Effector CD8-positive, alpha-beta T cell (primary cell): ENCODE measurements at regions not wholly inside any gene's neighbourhood (a gene's known extent, or its start where the extent isn't known, plus 50 kb on each side); places are given as distances from the start of the nearest gene placed in this dataset.

ENCODE experiments used
- DNase-seq: peaks from one replicate; lab custom pipeline; 2025; lab: John Stamatoyannopoulos, UW

DNA sequence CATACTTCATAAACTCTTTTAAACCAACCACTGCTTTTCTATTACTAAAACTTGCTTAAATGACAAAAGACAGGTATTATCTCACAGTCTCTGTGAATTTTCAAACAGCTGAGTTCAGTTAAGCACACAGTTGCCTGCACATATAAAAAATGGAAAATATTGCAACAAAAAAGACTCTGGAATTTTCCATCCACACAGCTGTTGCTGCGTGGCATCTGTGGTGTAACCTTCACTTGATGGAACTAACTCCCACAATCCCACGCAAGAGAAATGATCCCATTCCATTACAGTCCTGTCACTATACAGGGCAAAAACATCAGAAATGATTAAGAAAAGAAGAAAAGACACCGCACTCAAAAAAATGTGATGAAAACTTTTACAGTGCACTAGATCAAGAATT lies 149.8 kb upstream of the TBL1X start:
- DNase-seq, result no peak

DNA sequence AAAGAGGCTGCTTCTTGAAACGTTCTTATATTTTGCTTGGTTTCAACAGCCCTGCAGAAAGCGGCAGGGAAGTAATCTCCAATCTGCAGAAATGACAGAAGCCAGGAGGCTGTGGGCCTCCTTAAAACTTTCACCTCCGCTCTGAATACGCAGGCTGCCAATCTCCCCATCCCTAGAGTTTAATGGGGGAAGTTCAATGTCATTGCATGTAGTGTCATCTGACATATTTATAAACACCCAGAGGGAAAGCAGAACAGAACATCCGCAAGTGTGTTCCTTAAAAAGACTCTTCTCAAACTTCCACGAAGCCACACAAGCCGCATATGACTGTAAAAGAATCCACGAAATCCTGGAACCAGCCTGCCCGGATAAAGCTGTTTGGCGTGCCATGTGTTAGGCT lies 148.8 kb upstream of the TBL1X start:
- DNase-seq, result no peak

DNA sequence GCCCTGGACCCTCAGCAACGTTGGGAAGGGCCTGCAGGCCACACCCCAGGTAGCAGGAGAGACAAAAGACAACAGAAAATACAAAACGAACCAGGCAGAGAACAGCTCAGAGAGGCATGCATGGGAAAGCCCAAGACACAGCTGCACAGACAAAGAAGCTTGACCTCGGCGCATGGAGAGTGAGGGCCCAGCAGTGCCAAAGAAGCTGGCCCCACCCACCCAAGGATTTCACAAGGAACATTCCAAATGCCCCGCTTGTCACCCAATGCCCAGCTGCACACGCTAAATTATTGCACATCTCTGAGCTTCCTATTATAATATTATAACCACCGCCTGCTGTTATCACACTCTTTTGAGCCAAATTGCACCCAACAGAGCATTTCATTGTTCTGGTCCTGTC lies 147.7 kb upstream of the TBL1X start:
- DNase-seq, result no peak

DNA sequence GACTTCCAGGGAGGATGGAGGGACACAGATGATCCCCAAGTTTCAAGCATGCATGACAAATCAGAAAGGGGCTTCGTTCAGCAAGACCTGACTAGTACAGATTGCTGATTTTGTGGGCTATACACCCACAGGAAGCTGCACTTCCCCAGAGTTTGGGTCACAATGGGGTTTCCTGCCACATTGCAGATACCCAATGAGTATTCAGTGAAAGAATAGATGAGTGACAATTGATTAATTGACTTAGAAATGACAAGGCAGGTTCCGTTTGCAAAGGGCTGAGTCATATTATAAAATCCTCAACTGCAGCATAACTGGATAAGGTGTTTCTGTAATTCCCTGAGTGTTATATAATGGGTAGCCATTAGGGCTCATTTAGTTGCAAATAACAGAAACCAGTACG lies 146.6 kb upstream of the TBL1X start:
- no peak for DNase-seq

DNA sequence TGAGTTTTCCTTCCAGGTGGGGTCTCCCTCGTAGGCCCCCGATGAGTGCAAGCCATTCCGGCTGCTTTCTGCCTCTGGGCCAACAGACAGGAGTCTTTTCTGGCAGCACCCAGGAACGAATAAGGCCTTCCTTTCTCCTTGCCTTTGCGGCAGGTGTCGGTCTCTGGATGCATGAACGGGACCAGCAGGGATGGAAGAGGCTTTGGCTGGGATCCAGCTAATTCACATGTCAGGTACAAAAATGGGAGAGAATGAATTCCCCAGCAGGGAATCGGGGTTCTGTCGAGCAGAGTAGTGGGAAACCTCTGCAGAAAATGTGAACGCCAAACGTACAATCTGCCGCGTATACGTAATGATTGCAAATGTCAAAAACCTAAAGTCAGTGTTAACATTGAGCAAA lies 146.1 kb upstream of the TBL1X start:
- DNase-seq, result no peak

DNA sequence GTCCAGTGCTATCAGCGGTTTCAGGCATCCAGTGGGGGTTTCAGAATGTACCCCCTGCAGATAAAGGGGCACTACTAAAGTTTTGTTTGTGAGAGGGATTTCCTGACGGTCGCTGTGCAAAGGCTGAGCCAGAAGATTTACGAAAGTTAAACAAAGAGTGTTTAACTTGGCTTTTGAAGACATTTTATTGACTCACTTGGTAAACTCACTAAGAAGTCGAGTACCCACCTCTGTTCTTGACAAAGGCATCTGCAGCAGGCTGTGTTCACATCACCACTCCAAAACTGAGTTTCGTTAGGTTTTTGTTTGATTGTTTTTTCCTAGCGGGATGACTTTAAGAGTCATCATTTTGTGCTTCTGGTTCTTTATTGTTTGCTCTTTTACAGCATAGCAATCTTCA lies 143.9 kb upstream of the TBL1X start:
- no peak for DNase-seq

DNA sequence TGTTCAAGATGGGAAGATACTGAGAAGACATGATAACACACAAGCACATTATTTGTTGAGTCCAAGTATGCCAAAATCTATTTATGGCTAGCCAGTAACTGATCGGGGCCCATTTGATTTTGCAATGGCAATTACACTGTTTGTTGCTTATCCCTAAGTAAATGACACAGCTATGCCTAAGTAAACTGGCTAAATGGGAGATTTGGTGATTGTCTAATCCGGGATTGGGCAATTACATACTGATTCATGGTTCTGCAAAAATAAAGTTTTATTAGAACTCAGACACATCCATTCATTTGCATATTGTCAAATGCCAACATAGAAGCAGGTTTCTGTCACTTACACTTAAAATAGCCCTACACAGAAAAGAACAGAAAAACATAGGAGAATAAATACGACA lies 140.2 kb upstream of the TBL1X start:
- DNase-seq, result no peak

DNA sequence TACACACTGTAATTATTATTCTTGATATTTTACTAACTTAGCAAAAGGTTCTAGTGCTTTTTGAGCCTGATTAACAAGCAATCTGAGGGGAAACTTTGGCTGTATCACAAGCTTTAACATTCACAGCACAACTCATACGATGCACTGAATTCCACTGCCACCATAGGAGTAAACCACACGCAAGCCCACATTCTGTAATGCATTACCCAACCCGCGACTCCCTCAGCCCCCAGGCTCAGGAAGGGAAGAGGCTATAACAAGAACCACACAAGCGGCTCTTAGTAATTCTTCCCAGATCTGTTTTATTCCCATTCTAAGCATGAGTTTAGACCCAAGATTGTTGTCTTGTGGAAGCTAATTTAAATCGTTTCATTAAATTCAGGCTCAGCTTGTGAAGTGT lies 138.5 kb upstream of the TBL1X start:
- no peak for DNase-seq

DNA sequence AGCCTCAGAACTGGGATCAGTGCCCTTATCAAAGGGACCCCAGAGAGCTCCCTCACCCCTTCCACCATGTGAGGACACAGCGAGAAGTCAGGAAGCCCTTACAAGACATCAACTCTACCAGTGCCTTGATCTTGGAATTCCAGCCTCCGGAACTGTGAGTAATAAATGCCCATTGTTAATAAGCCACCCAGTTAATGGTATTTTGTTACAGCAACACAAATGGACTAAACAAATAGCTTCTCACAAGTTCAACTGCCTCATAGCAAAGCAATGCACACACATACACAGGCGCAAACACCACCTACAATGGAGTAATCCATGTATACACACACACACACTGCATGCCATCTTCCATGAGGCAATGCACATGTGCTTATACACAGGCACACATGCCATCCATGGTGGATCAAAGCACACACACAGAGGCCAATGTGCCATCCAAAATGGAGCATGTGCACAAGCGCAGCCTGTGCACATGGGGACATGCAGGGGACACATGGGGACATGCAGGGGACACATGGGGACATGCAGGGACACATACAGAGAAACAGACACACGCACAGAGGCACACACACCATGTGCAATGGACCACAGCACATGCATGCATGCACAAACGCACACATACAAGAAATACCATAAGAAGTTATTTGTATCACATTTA lies 137.6 kb upstream of the TBL1X start:
- DNase-seq, result no peak

DNA sequence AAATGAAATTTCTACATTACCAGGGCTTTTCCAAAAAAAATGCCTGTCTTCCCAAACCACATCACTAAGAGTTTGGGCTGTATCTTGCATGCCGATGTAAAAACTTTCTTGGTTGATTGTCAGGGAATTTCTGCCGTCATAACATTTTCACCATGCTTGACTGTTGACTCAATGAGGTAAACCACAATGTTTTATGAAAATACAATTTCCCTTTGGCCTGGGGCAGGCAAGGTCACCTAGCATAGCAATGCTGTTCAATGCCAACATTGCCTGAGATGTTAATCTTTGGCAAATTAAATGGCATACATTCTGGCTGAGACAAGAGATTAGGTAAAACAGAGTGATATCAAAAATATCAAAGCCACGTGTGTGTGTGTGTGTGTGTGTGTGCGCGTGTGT lies 137.1 kb upstream of the TBL1X start:
- no peak for DNase-seq

DNA sequence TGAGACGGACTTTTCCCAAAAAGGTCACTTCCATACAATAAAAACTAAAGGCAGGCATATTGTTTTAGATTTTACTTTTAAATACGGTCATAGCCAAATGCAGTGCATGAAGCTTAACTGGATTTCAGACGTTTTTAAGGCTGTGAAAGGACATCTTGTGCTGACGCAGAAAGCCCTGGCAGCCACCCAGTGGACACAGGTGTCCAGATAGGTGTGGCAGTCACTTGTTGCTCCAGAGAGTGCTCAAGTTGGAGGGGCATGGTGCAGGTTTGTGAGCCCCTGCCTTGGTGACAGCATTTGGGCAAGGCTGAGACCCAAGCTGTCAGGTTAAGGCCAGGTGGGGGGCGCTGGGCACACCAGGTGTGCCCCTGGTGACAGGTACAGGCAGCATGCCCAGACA lies 135.8 kb upstream of the TBL1X start:
- no peak for DNase-seq

DNA sequence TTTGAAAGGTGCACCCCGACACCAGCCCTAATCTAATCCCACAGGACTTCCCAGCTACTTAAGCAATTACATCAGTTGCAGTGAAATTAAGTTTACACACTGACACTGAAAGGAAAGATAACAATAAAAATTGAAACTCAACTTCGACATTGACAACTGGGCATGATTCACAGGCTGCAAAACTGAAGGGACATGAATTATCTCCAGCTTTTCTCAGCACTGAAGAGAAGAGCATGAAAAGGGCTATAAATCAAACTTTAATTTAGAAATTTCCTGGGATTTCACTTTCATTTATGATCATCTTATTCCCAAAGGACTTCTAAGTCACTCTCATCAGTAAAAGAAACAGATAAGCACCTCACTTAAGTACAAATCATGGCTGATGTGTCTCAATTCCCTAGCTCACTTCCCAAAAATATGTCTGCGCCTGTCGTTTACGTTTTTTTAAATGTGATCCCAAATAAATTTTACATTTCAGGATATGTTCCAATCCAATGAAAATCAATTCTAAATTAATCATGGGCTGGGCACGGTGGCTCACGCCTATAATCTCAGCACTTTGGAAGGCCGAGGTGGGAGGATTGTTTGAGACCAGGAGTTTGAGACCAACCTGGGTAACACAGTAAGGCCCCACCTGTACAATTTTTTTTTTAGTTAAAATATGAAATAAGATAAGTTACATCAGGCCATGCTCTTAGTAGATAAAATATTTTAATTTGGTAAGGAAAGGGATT lies 134.4 kb upstream of the TBL1X start:
- no peak for DNase-seq

DNA sequence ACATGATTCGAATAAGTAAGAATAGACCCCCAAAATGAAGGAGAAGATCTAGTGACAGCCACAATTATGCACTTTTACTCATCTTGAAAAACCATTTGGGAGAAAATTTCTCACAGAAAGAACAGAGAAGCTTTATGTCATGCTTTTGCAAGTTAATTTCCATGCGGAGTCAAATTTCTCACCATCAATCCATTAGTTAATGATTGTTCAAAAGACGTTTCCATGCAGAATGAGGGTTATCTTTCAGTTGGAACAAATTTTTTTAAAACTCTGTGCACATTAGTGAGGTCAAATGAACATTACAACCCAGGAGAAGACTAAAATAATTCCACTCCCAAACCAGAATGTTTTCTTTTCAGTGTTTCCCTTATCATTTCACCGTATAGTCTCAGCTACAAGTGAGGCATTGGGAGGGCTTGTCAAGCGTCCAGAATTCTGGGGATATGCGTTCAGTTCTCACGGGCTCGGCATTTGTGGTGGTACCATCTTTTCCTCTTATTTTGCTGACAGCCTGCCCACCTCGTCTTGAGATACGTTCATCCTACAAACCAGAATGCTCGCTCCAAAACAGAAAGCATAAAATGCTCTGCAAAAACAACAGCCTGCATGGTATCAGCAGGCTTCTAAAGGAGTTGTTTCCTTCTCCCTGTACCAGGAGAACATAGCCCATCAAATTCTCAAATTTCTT lies 130.8 kb upstream of the TBL1X start:
- no peak for DNase-seq

DNA sequence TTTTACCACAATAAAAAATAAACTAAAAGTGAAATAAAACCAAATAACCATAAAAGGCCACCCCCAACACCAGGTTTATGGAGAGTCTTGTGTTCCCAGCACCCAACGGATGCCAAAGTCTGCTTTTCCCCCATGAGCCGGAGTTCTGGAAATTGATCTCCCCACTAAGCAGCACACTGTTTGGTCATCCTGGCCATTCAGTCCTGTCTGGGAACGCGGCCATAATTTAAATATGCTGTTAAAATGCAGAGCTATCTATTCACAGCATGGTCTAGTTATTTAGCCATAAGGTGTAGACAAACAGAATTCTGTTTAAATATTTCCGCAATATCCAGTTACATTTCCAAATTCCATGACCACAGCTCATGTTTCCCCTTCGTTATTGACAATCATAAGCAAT lies 129.6 kb upstream of the TBL1X start:
- no peak for DNase-seq

DNA sequence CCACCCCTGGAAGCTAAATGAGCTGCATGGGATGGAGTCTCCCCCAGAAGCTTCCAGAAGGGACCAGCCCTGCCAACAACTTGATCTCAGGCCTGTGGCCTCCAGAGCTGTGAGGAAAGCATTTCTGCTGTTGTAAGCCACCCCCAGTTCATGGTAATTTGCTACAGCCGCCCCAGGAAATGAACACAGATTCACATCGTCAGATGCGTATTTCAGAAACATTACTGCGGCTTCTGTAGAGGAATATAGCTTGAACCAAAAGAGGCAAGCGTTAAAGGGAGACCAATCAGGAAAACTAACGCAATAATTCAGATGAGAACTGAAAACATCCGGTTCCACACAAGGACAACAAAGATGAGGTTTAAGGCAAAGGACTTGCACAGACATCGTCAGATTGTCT lies 128.4 kb upstream of the TBL1X start:
- DNase-seq, result no peak

DNA sequence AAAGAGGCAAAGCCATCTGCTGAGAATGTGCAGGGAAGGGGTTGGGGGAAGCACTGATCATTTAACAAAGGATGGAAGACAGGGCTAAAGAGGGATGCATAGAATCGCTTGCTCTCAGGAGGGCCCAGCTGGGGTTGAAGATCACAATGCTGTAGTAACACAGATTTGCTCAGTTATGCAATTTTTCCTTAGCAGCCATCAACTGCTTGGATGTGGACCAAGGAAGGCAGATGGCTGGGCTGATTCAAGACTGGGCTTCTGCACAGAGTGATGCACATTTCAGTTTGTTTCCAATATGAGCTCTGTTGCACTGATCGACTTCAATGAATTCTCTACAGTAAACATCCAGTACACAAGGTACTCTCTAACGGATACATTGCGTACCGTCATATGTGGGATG lies 127.8 kb upstream of the TBL1X start:
- no peak for DNase-seq

DNA sequence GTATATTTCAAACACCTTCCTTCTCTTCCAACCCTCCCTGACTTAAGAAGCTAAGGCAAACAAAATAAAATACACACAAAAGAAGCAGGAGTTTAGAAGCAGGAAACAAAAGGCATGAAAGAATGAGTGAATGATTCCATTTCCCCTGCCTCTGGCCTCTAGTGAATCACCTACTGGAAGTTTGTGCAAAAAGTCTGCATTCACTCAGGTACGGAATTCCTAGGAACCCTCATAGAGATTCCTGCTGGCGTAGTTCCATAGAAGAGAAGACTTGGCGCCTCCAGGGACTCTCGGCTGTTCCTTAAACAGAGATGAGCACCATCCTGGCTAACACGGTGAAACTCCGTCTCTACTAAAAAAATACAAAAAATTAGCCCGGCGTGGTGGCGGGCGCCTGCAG lies 125.9 kb upstream of the TBL1X start:
- DNase-seq, result no peak

DNA sequence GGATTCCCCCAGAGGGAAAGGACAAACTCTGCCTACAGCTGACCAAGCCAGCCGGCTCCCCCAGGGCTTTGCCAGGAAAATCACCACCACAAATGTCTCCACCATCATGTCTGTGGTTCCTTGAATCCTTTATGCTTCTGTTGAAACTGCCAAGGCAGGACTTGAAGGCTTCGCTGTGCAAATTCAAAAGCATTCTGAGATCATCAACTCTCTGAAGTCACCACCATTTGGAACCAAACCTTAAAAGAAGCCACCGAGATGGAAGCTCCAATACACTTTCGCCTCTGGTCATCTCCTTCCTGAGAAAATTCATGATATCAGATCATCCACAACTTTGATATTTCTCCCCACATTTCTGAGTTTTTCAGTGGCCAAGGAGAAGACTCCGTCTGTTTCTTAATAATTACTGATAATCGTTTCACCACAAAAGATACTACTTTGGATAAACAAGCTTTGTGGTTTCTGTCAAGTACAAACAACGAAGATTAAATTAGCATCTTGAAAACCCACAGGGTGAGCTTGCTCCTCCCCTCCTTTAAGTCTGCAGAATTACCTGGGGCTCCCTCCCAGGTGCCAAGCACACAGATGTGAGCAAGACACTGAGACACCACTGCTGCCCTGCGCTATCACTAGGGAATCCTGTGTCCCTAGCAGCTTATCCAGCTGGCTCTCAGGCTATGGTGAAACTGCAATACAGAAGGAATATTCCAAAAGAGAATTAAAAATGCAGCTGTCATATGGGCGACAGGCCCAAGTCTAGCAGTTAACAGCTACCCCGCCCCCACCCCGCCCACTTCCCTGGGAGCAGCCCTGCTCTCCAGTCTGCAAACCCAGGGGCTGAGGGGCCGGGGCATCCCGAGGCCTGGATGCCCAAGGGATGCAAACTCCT lies 125.0 kb upstream of the TBL1X start:
- DNase-seq, result no peak

DNA sequence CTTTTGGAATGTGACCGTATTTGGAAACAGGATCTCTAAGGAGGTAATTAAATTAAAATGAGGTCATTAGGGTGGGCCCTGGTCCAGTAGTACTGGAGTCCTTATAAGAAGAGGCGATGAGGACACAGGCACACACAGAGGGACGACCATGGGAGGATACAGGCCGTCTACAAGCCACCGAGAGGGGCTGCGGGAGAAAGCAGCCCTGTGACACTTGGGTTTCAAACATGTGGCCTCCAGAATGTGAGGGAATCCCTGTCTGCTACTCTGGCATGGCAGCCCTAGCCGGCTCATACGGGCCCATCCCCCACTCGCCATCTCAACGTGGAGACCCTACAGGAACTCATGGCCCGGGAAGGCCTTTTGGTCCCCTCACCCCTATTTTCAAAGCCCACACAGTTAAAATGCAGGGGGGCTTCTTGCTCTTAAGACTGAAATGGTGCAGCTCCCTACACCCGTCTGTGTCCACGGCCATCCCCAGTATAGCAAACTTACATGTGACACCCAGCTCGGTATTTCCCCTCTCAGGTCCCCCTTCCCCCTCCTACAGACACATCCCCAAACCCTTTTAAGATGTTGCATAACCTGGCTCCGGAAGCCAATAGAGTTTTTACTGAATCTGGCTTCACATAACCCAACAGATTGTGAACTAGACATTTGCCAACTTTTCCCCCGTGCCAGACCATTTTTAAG lies 124.1 kb upstream of the TBL1X start:
- DNase-seq, result peak; percentile 7

DNA sequence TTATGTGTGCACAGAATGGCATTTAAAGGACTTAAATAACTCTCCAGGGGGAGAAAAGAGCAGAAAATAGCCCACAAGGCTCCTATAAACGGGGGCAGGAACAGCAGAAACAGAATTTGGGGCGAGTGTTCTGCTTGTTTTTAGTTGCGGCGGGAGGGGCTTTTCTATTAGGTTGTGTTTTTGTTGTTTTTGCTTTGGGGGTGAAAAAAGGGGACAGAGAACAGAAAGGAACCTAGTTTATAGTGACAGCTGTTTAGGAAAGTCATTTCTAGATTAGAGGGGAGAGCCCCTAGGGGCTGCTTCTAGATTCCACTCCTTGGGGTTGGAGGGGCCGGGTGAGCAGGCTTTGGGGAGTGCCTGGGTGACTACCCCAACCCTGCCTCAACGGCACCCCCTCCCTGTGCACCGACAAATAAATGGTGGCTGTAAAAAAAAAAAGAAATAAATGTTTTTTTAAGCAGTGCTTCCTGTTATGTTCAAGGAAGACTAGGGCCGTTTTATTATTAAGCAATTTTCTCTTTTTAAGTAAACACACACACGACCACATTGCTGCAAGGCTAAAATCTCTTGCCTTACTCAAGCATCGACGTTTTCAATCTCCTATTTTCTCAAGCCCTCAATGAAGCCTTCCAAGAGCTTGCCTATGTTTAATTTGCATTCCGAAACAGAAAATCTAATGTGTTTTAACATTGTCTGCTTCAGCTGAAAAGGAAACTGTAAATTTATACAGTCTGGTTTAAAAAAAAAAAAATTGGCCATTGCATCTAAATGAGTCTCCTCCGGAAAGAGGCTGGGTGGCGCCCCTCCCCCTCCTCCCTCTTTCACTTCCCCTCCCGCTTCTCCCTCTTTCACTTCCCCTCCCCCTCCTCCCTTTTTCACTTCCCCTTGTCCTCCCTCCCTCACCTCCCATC lies 123.3 kb upstream of the TBL1X start:
- DNase-seq, result peak; percentile 8
